HCT116 (cell line): ENCODE measurements at regions not wholly inside any gene's neighbourhood (a gene's known extent, or its start where the extent isn't known, plus 50 kb on each side); places are given as distances from the start of the nearest gene placed in this dataset.

Source experiments
- ATAC-seq: fragments of 200-7000 bp; cut with Tn5 transposase; 2 replicates; pipeline ENCODE4 v1.9.1; 2020; ENCODE audit warnings: mild to moderate bottlenecking, moderate library complexity
- BruUV-seq: library from RNA; stranded (reverse); fragments of 400-500 nt; replicated peaks from 2 replicates; lab custom pipeline; 2021; lab: Mats Ljungman, UMichigan
- CTCF ChIA-PET: fragments of 300-600 bp; sonication (Branson Sonifier 250); formaldehyde crosslinking; loops from one replicate; lab custom pipeline; 2021; ENCODE audit warnings: antibody characterized with exemption; lab: Charles Lee
- POLR2A ChIA-PET: fragments of 300-600, 350-600 bp; sonication (Branson Sonifier 250); formaldehyde crosslinking; loops from one replicate; lab custom pipeline; 2021; ENCODE audit warnings: antibody characterized with exemption; lab: Charles Lee
- RAD21 ChIA-PET, 2 experiments: fragments of 300-600 bp; sonication (Branson Sonifier 250); formaldehyde crosslinking; loops; one replicate each; lab custom pipeline; 2023; ENCODE audit warnings: low total read pairs in 2 of 2; ENCODE audit not compliant: uncharacterized antibody in 2 of 2, unreplicated experiment in 2 of 2, low non-redundant PET in 1 of 2; lab: Charles Lee
- DNase-seq: peaks from one replicate; pipeline ENCODE4 v3.0.0-alpha.2; 2010; ENCODE audit warnings: low read depth, low spot score
- H2AFZ ChIP-seq: fragments of 200-600 bp; shearing (Covaris generic), sonication (generic); 2 replicates; pipeline ENCODE4 v1.6.1; 2017; ENCODE audit warnings: low read depth, mixed run types, mixed read lengths, antibody characterized with exemption, low read length; ENCODE audit not compliant: poor library complexity, severe bottlenecking
- H3K27ac ChIP-seq: 2 replicates; pipeline ENCODE4 v1.5.1; 2012; ENCODE audit warnings: low read depth, low read length
- H3K27me3 ChIP-seq: fragments of 200-600 bp; sonication (generic); 2 replicates; pipeline ENCODE4 v1.6.1; 2016; ENCODE audit warnings: mixed run types, low read length, mixed read lengths; ENCODE audit not compliant: insufficient read depth
- H3K36me3 ChIP-seq, 2 experiments: fragments of 200-500 bp in 1 of 2; fragments of 200-600 bp in 1 of 2; sonication (Bioruptor generic) in 1 of 2; sonication (generic) in 1 of 2; 2 replicates each; pipeline versions ENCODE4 v1.5.1 to v1.6.1; 2014 to 2016; ENCODE audit warnings: low read length in 2 of 2, inconsistent platforms in 1 of 2, mixed read lengths in 1 of 2, mixed run types in 1 of 2; ENCODE audit not compliant: insufficient read depth in 2 of 2, control insufficient read depth in 1 of 2
- H3K4me1 ChIP-seq, 2 experiments: fragments of 200-600 bp in 1 of 2; sonication (generic) in 1 of 2; 2 replicates each; pipeline versions ENCODE4 v1.5.1 to v1.6.1; 2012 to 2017; ENCODE audit warnings: low read length in 2 of 2, inconsistent platforms in 1 of 2, mild to moderate bottlenecking in 1 of 2, mixed read lengths in 1 of 2, mixed run types in 1 of 2, moderate library complexity in 1 of 2; ENCODE audit not compliant: insufficient read depth in 2 of 2, control insufficient read depth in 1 of 2
- H3K4me2 ChIP-seq: fragments of 200-600 bp; sonication (generic); 2 replicates; pipeline ENCODE4 v1.6.1; 2017; ENCODE audit warnings: mixed run types, low read length, mixed read lengths
- H3K4me3 ChIP-seq, 2 experiments: fragments of 200-600 bp in 1 of 2; sonication (generic) in 1 of 2; replicated peaks in 1 of 2; 2 replicates each; pipeline ENCODE4 v1.5.1; 2011 to 2016; ENCODE audit warnings: low read length in 2 of 2, control low read depth in 1 of 2, low read depth in 1 of 2, mild to moderate bottlenecking in 1 of 2, mixed read lengths in 1 of 2, mixed run types in 1 of 2
- H3K79me2 ChIP-seq: fragments of 200-600 bp; sonication (generic); 2 replicates; pipeline ENCODE4 v1.6.1; 2017; ENCODE audit warnings: mild to moderate bottlenecking, mixed run types, low read length, moderate library complexity, mixed read lengths; ENCODE audit not compliant: insufficient read depth
- H3K9ac ChIP-seq: fragments of 200-600 bp; sonication (generic); 2 replicates; pipeline ENCODE4 v1.6.1; 2016; ENCODE audit warnings: low read length, mixed read lengths
- H3K9me2 ChIP-seq: fragments of 200-600 bp; sonication (generic), shearing (Covaris generic); 2 replicates; pipeline ENCODE4 v1.6.1; 2017; ENCODE audit warnings: mixed run types, mild to moderate bottlenecking, moderate library complexity; ENCODE audit not compliant: insufficient read depth
- H3K9me3 ChIP-seq, 2 experiments: fragments of 200-500 bp in 1 of 2; fragments of 200-600 bp in 1 of 2; sonication (Bioruptor generic) in 1 of 2; sonication (generic) in 1 of 2; 2 replicates each; pipeline ENCODE4 v1.6.1; 2014 to 2017; ENCODE audit warnings: low read length in 2 of 2, mixed read lengths in 2 of 2, inconsistent platforms in 1 of 2, low read depth in 1 of 2, mild to moderate bottlenecking in 1 of 2, mixed run types in 1 of 2, moderate library complexity in 1 of 2; ENCODE audit not compliant: control insufficient read depth in 1 of 2, insufficient read depth in 1 of 2
- H4K20me1 ChIP-seq: fragments of 200-600 bp; sonication (generic), shearing (Covaris generic); 2 replicates; pipeline ENCODE4 v1.6.1; 2017; ENCODE audit warnings: mixed run types, mild to moderate bottlenecking, moderate library complexity; ENCODE audit not compliant: insufficient read depth
- CBX3 ChIP-seq: IDR thresholded peaks from 2 replicates; pipeline ENCODE4 v1.6.1; 2012; ENCODE audit warnings: low read depth
- CEBPB ChIP-seq: IDR thresholded peaks from 2 replicates; pipeline ENCODE4 v1.6.1; 2012; ENCODE audit warnings: low read depth
- EGR1 ChIP-seq: IDR thresholded peaks from 2 replicates; pipeline ENCODE4 v1.6.1; 2012; ENCODE audit warnings: low read depth
- ELF1 ChIP-seq: IDR thresholded peaks from 2 replicates; pipeline ENCODE4 v1.6.1; 2012; ENCODE audit warnings: low read depth, borderline replicate concordance
- EZH2phosphoT487 ChIP-seq: fragments of 200-600 bp; IDR thresholded peaks from 2 replicates; pipeline ENCODE4 v1.6.1; 2018; ENCODE audit warnings: antibody characterized with exemption, borderline replicate concordance
- FOSL1 ChIP-seq: IDR thresholded peaks from 2 replicates; pipeline ENCODE4 v1.6.1; 2012; ENCODE audit warnings: low read depth
- POLR2A ChIP-seq: IDR thresholded peaks from 2 replicates; pipeline ENCODE4 v1.7.0; 2011; ENCODE audit warnings: borderline replicate concordance; ENCODE audit not compliant: insufficient read depth, insufficient read length; ENCODE audit errors: extremely low read depth
- RAD21 ChIP-seq: IDR thresholded peaks from 2 replicates; pipeline ENCODE4 v1.6.1; 2012; ENCODE audit warnings: low read depth, mild to moderate bottlenecking
- SIN3A ChIP-seq: IDR thresholded peaks from 2 replicates; pipeline ENCODE4 v1.6.1; 2012; ENCODE audit warnings: low read depth
- SP1 ChIP-seq: IDR thresholded peaks from 2 replicates; pipeline ENCODE4 v1.6.1; 2012; ENCODE audit warnings: low read depth
- TCF7L2 ChIP-seq: IDR thresholded peaks from 2 replicates; pipeline ENCODE4 v1.7.0; 2011; ENCODE audit warnings: borderline replicate concordance, inconsistent platforms; ENCODE audit not compliant: insufficient read depth, insufficient read length; ENCODE audit errors: extremely low read depth
- YY1 ChIP-seq: IDR thresholded peaks from 2 replicates; pipeline ENCODE4 v1.6.1; 2011; ENCODE audit warnings: low read length, low read depth, moderate library complexity, mild to moderate bottlenecking; ENCODE audit not compliant: insufficient replicate concordance; ENCODE audit errors: extremely low read depth
- ZBTB33 ChIP-seq: IDR thresholded peaks from 2 replicates; pipeline ENCODE4 v1.6.1; 2011; ENCODE audit warnings: mild to moderate bottlenecking, low read length, moderate library complexity; ENCODE audit not compliant: insufficient replicate concordance; ENCODE audit errors: extremely low read depth
- ZFX ChIP-seq: fragments of 450-650 bp; IDR thresholded peaks from 2 replicates; pipeline ENCODE4 v1.6.1; 2017
- ZNF274 ChIP-seq: fragments of 200-500 bp; sonication (Bioruptor generic); IDR thresholded peaks from 2 replicates; pipeline ENCODE4 v1.6.1; 2014; ENCODE audit warnings: mild to moderate bottlenecking, low read depth, low read length, inconsistent platforms
- intact Hi-C: fragments of 100-400 bp; cut with micrococcal nuclease; formaldehyde crosslinking; loops from 2 replicates; pipeline ENCODE4 v1.10.0; 2022
- TF ChIP-seq, protein P1 (sequence below): IDR thresholded peaks from 2 replicates; pipeline ENCODE4 v1.6.1; 2012

DNA sequence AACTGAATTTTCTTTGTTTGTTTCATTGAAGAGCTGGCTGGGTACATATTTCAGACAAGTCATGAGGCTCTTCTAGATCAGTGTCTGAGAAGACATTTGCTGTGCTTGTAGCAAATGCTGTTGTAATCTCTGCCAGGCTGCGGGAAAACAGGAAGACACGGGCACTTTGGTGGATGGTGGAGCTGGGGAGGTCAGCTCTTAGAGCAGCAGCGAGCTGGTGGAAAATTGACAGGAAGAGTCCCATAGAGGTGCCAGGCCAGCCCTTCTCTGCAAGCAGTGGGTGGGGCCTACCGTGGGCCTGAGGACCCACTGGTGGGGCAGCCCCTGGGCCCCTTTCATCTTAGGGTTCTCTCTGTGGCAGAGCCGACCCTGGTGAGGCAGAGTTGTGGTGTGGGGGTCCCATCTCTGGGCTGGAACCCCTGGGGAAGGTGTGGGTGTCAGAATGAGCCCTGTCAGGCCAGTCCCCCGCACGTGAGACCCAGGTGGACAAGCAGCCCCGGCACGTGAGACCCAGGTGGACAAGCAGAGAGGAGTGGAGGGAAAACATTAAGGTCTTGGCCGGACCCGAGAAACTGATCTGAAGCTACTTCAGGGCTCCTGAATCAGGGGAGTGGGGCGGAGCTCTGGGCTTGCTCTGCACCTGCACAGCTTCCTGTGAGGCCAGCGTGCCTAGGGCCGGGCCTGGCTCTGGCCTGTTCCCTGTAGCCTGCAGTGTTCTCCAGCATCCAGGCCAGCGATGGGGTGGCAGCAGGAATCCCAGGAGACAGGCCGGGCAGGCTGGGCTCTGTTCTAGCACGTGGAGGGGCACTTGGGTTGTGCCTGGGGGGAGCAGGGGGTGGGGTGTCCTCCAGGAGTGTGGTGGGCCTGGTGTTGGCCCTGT lies 273.5 kb upstream of the HDAC4 start:
- Histone ChIP-seq H4K20me1 (no peaks in the 10 kb centered on the region), H3K4me1 (no peaks in the 10 kb centered on the region), H3K4me3 (no peak overlapping the region), H3K9me2 (no peaks in the 10 kb centered on the region), H3K27ac (no peak overlapping the region), H3K36me3 (no peaks in the 10 kb centered on the region), H3K27me3 (peaks cover 12% of the 10 kb centered on the region), H3K79me2 (no peaks in the 10 kb centered on the region), H3K9ac (no peak overlapping the region), H3K4me2 (no peak overlapping the region), H3K9me3 (no peaks in the 10 kb centered on the region), H2AFZ (no peak overlapping the region)
- no peak for DNase-seq
- RAD21 ChIA-PET = no interaction called here
- no peak for ATAC-seq
- TF ChIP-seq YY1 = no peak
- TF ChIP-seq SP1 = no peak
- TF ChIP-seq, protein P1, sequence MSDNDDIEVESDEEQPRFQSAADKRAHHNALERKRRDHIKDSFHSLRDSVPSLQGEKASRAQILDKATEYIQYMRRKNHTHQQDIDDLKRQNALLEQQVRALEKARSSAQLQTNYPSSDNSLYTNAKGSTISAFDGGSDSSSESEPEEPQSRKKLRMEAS = no peak
- TF ChIP-seq RAD21 = no peak
- no peak for TF ChIP-seq CEBPB
- no peak for TF ChIP-seq EZH2phosphoT487
- TF ChIP-seq ELF1 = no peak
- no peak for TF ChIP-seq TCF7L2
- no peak for TF ChIP-seq POLR2A
- TF ChIP-seq ZBTB33 = no peak
- no peak for TF ChIP-seq CBX3
- no peak for TF ChIP-seq ZNF274
- no peak for TF ChIP-seq ZFX
- TF ChIP-seq SIN3A = no peak
- no peak for TF ChIP-seq FOSL1
- TF ChIP-seq EGR1 = no peak
- intact Hi-C loops = no loop called here
- POLR2A ChIA-PET = no interaction called here
- no TSS peak for BruUV-seq
- CTCF ChIA-PET = no interaction called here
